ENCODE measurements at regions not wholly inside any gene's neighbourhood (a gene's known extent, or its start where the extent isn't known, plus 50 kb on each side); places are given as distances from the start of the nearest gene placed in this dataset.
A peak's percentile ranks its signal among the peaks of the same experiment; 100 is the strongest.

GRCh38 chr6:44009425-44010321, 117.6 kb downstream of the MRPL14 start:
- Mint-ChIP-seq H3K36me3 (ENCODE audit: low read depth) (no peaks in the 10 kb centered on the region), H3K4me3 (ENCODE audit: low read depth) (no peak overlapping the region), H3K9me3 (no peaks in the 10 kb centered on the region), H3K4me1 (ENCODE audit: low read depth) (no peaks in the 10 kb centered on the region), H3K27me3 (ENCODE audit: low read depth) (peaks cover 30% of the 10 kb centered on the region), H3K27ac (no peak overlapping the region)
- intact Hi-C loops (cut with micrococcal nuclease), result no loop called here
- DNase-seq (ENCODE audit: low spot score), result no peak

- intact Hi-C loops (cut with micrococcal nuclease), result no loop called here
- H3K9me3 Mint-ChIP-seq, result no peaks in the 10 kb centered on the region
- H3K27me3 Mint-ChIP-seq (ENCODE audit: low read depth), result peaks cover 32% of the 10 kb centered on the region
- H3K36me3 Mint-ChIP-seq (ENCODE audit: low read depth), result no peaks in the 10 kb centered on the region
- no peak for DNase-seq (ENCODE audit: low spot score)
- H3K4me1 Mint-ChIP-seq (ENCODE audit: low read depth), result no peaks in the 10 kb centered on the region
- H3K4me3 Mint-ChIP-seq (ENCODE audit: low read depth), result no peak overlapping the region
- no peak overlapping the region for H3K27ac Mint-ChIP-seq
Observed at GRCh38 chr6:44008821-44009370, 118.4 kb downstream of the MRPL14 start.

- Mint-ChIP-seq H3K27me3 (ENCODE audit: low read depth) (peaks cover 30% of the 10 kb centered on the region), H3K27ac (no peak overlapping the region), H3K36me3 (ENCODE audit: low read depth) (no peaks in the 10 kb centered on the region), H3K4me1 (ENCODE audit: low read depth) (no peaks in the 10 kb centered on the region), H3K4me3 (ENCODE audit: low read depth) (no peak overlapping the region), H3K9me3 (no peaks in the 10 kb centered on the region)
- no peak for DNase-seq (ENCODE audit: low spot score)
- intact Hi-C loops (cut with micrococcal nuclease), result no loop called here
Observed at GRCh38 chr6:44007818-44008621, 119.2 kb downstream of the MRPL14 start.

- Mint-ChIP-seq H3K27ac (no peak overlapping the region), H3K36me3 (ENCODE audit: low read depth) (no peaks in the 10 kb centered on the region)
- DNase-seq (ENCODE audit: low spot score), result no peak
Observed at GRCh38 chr6:44006872-44007303, 120.4 kb downstream of the MRPL14 start.

GRCh38 chr6:44006123-44006871, 121.0 kb downstream of the MRPL14 start:
- Mint-ChIP-seq H3K36me3 (ENCODE audit: low read depth) (no peaks in the 10 kb centered on the region), H3K27ac (no peak overlapping the region), H3K27me3 (ENCODE audit: low read depth) (peaks cover 33% of the 10 kb centered on the region), H3K9me3 (no peaks in the 10 kb centered on the region), H3K4me1 (ENCODE audit: low read depth) (peaks cover 3% of the 10 kb centered on the region), H3K4me3 (ENCODE audit: low read depth) (no peak overlapping the region)
- intact Hi-C loops (cut with micrococcal nuclease), result no loop called here
- no peak for DNase-seq (ENCODE audit: low spot score)

More at GRCh38 chr6:44006872-44007303, 120.4 kb downstream of the MRPL14 start:
- Mint-ChIP-seq H3K4me1 (ENCODE audit: low read depth) (no peaks in the 10 kb centered on the region), H3K27me3 (ENCODE audit: low read depth) (peaks cover 30% of the 10 kb centered on the region), H3K4me3 (ENCODE audit: low read depth) (no peak overlapping the region), H3K9me3 (no peaks in the 10 kb centered on the region)
- intact Hi-C loops (cut with micrococcal nuclease), result no loop called here

GRCh38 chr6:44005507-44005903, 121.7 kb downstream of the MRPL14 start:
- Mint-ChIP-seq H3K27me3 (ENCODE audit: low read depth) (peaks cover 33% of the 10 kb centered on the region), H3K4me3 (ENCODE audit: low read depth) (no peak overlapping the region), H3K4me1 (ENCODE audit: low read depth) (peaks cover 7% of the 10 kb centered on the region), H3K36me3 (ENCODE audit: low read depth) (no peaks in the 10 kb centered on the region), H3K27ac (no peak overlapping the region), H3K9me3 (no peaks in the 10 kb centered on the region)
- DNase-seq (ENCODE audit: low spot score), result no peak
- intact Hi-C loops (cut with micrococcal nuclease), result no loop called here

- Mint-ChIP-seq H3K27ac (no peak overlapping the region), H3K4me3 (ENCODE audit: low read depth) (no peak overlapping the region), H3K9me3 (no peaks in the 10 kb centered on the region), H3K4me1 (ENCODE audit: low read depth) (peaks cover 10% of the 10 kb centered on the region), H3K27me3 (ENCODE audit: low read depth) (peaks cover 30% of the 10 kb centered on the region), H3K36me3 (ENCODE audit: low read depth) (no peaks in the 10 kb centered on the region)
- no peak for DNase-seq (ENCODE audit: low spot score)
- intact Hi-C loops (cut with micrococcal nuclease), result loop anchor here (5.0 kb wide), 1 partner anchor 52 kb away; no protein-coding TSS in a partner anchor
Observed at GRCh38 chr6:44004625-44005506, 122.4 kb downstream of the MRPL14 start.

- Mint-ChIP-seq H3K4me3 (ENCODE audit: low read depth) (no peak overlapping the region), H3K9me3 (no peaks in the 10 kb centered on the region), H3K27me3 (ENCODE audit: low read depth) (peaks cover 30% of the 10 kb centered on the region), H3K27ac (no peak overlapping the region), H3K36me3 (ENCODE audit: low read depth) (no peaks in the 10 kb centered on the region), H3K4me1 (ENCODE audit: low read depth) (peaks cover 10% of the 10 kb centered on the region)
- no peak for DNase-seq (ENCODE audit: low spot score)
- intact Hi-C loops (cut with micrococcal nuclease), result loop anchor here (5.0 kb wide), 1 partner anchor 53 kb away; no protein-coding TSS in a partner anchor
Observed at GRCh38 chr6:44004136-44004535, 123.1 kb downstream of the MRPL14 start.

- Mint-ChIP-seq H3K9me3 (no peaks in the 10 kb centered on the region), H3K27ac (no peak overlapping the region), H3K27me3 (ENCODE audit: low read depth) (peaks cover 27% of the 10 kb centered on the region), H3K4me1 (ENCODE audit: low read depth) (peaks cover 10% of the 10 kb centered on the region), H3K36me3 (ENCODE audit: low read depth) (no peaks in the 10 kb centered on the region), H3K4me3 (ENCODE audit: low read depth) (no peak overlapping the region)
- no peak for DNase-seq (ENCODE audit: low spot score)
- intact Hi-C loops (cut with micrococcal nuclease), result loop anchor here (2.0 to 5.0 kb wide), 3 partner anchors 54 to 235 kb away; no protein-coding TSS in a partner anchor
Observed at GRCh38 chr6:44003345-44004061, 123.7 kb downstream of the MRPL14 start.

GRCh38 chr6:44002593-44003344, 124.5 kb downstream of the MRPL14 start:
- peaks cover 27% of the 10 kb centered on the region for H3K27me3 Mint-ChIP-seq (ENCODE audit: low read depth)
- intact Hi-C loops (cut with micrococcal nuclease), result loop anchor here (2.0 to 5.0 kb wide), 3 partner anchors 55 to 234 kb away; no protein-coding TSS in a partner anchor
- no peak overlapping the region for H3K27ac Mint-ChIP-seq
- H3K4me1 Mint-ChIP-seq (ENCODE audit: low read depth), result peaks cover 10% of the 10 kb centered on the region
- DNase-seq (ENCODE audit: low spot score), result peak; percentile 49
- no peaks in the 10 kb centered on the region for H3K36me3 Mint-ChIP-seq (ENCODE audit: low read depth)
- peak overlapping the region; percentile 54 for H3K4me3 Mint-ChIP-seq (ENCODE audit: low read depth)
- H3K9me3 Mint-ChIP-seq, result no peaks in the 10 kb centered on the region

All from activated T-helper 2 cell treated with anti-CD3 and anti-CD28 coated beads, Interferon-gamma antibody, Interleukin-2, Interleukin-4, amounts not matched to agents 10 μg/mL and 5 μg/mL and 100 μg/mL, durations not matched to agents 14 hours and 24 hours and 36 hours (primary cell).